GM12892 (cell line): ENCODE measurements at regions not wholly inside any gene's neighbourhood (a gene's known extent, or its start where the extent isn't known, plus 50 kb on each side); places are given as distances from the start of the nearest gene placed in this dataset.

ENCODE experiments used
- POLR2A ChIP-seq: IDR thresholded peaks from 2 replicates; pipeline ENCODE4 v1.6.1; 2011; ENCODE audit warnings: low read depth, low read length, control low read depth
- POLR2AphosphoS5 ChIP-seq: IDR thresholded peaks from 2 replicates; pipeline ENCODE4 v1.6.1; 2011; ENCODE audit warnings: low read depth, low read length, control low read depth

DNA sequence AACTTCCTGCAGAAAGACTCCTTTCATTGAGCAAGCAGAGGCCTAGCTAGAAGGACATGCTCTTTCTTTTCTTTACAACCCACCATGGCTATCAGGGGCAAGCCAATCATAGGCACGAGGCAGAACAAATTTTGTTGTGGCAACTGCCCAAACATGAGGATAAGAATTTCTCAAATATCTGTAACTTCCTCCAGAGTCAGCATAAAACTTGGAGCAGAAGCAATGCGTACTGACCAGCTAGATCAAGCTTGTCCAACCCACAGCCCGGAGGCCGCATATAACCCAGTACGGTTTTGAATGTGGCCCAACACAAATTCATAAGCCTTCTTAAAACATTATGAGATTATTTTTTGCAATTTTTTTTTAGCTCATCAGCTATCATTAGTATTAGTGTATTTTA lies 87.0 kb upstream of the SOX21 start:
- TF ChIP-seq POLR2A = no peak
- no peak for TF ChIP-seq POLR2AphosphoS5
